SK-N-MC (cell line): ENCODE measurements at regions not wholly inside any gene's neighbourhood (a gene's known extent, or its start where the extent isn't known, plus 50 kb on each side); places are given as distances from the start of the nearest gene placed in this dataset.

Source experiments
- EZH2 ChIP-seq: fragments of 200-600 bp; sonication (generic); IDR thresholded peaks from one replicate; pipeline ENCODE4 v1.6.1; 2017; ENCODE audit warnings: antibody characterized with exemption
- FOXP2 ChIP-seq: optimal IDR thresholded peaks from 2 replicates; pipeline ENCODE3; 2011; ENCODE audit warnings: mild to moderate bottlenecking, moderate library complexity; ENCODE audit not compliant: insufficient read depth; ENCODE audit errors: extremely low read length, control extremely low read depth
- POLR2AphosphoS5 ChIP-seq: IDR thresholded peaks from 2 replicates; pipeline ENCODE4 v1.6.1; 2012; ENCODE audit warnings: mild to moderate bottlenecking, low read depth, low read length, borderline replicate concordance

- no peak for TF ChIP-seq EZH2
- no peak for TF ChIP-seq FOXP2
- no peak for TF ChIP-seq POLR2AphosphoS5
Observed at GRCh38 chr15:62327406-62327805, 162.3 kb upstream of the C2CD4B start.
